Esophagus muscularis mucosa (tissue), 4 donors: ENCODE measurements at regions not wholly inside any gene's neighbourhood (a gene's known extent, or its start where the extent isn't known, plus 50 kb on each side); places are given as distances from the start of the nearest gene placed in this dataset.

ENCODE experiments used
- DNase-seq: peaks from one replicate; pipeline ENCODE4 v3.0.0-alpha.2; 2017; ENCODE audit errors: extremely low spot score
- H3K27ac ChIP-seq, 4 donors: fragments of 200-600 bp; sonication (generic); replicated peaks in 1 of 4; 1 replicate in 3 of 4; 2 replicates in 1 of 4; pipeline ENCODE4 v1.5.1; 2016 to 2019; ENCODE audit warnings: mild to moderate bottlenecking in 1 of 4
- H3K27me3 ChIP-seq, 4 donors: fragments of 200-600 bp; sonication (generic); one replicate each; pipeline versions ENCODE4 v1.5.1 to v1.6.0; 2016 to 2019
- H3K36me3 ChIP-seq, 4 donors: fragments of 200-600 bp; sonication (generic); one replicate each; pipeline ENCODE4 v1.5.1; 2016 to 2019
- H3K4me1 ChIP-seq, 4 donors: fragments of 200-600 bp; sonication (generic); one replicate each; pipeline ENCODE4 v1.5.1; 2016 to 2019
- H3K4me3 ChIP-seq, 4 donors: fragments of 200-600 bp; sonication (generic); 1 replicate in 2 of 4; 2 replicates in 2 of 4; pipeline ENCODE4 v1.5.1; 2016 to 2019; ENCODE audit warnings: mild to moderate bottlenecking in 4 of 4, moderate library complexity in 1 of 4
- H3K9me3 ChIP-seq, 4 donors: fragments of 200-600 bp; sonication (generic); 1 replicate in 3 of 4; 2 replicates in 1 of 4; pipeline ENCODE4 v1.5.1; 2016 to 2019
- CTCF ChIP-seq, 3 experiments: fragments of 200-600 bp in 2 of 3; fragments of 450-650 bp in 1 of 3; sonication (generic) in 2 of 3; IDR thresholded peaks; one replicate each; pipeline ENCODE4 v1.5.1; 2017 to 2019; ENCODE audit warnings: antibody characterized with exemption in 3 of 3, mild to moderate bottlenecking in 2 of 3, moderate library complexity in 1 of 3
- EP300 ChIP-seq: sonication (generic); formaldehyde crosslinking; IDR thresholded peaks from one replicate; pipeline ENCODE4 v1.6.1; 2017; ENCODE audit warnings: antibody characterized with exemption
- POLR2A ChIP-seq: fragments of 450-650 bp; IDR thresholded peaks from one replicate; pipeline ENCODE4 v1.6.1; 2017; ENCODE audit warnings: antibody characterized with exemption, moderate library complexity, mild to moderate bottlenecking, low read depth
- POLR2AphosphoS5 ChIP-seq, 2 donors: sonication (generic); formaldehyde crosslinking; IDR thresholded peaks; one replicate each; pipeline ENCODE4 v1.6.1; 2017; ENCODE audit warnings: antibody characterized with exemption in 2 of 2
- WGBS: methylation state at CpG from one replicate; pipeline ENCODE4 v1.1.5; 2018; 5-methylcytosine and 5-hydroxymethylcytosine counted together
- intact Hi-C: fragments of 100-400 bp; cut with DNase I; formaldehyde crosslinking; loops from one replicate; pipeline ENCODE4 v1.15.1; 2023

- Histone ChIP-seq H3K27ac (no peak overlapping the region), H3K4me1 (peaks cover 0 to 10% (median 0%) of the 10 kb centered on the region in 4 donors), H3K36me3 (no peaks in the 10 kb centered on the region), H3K27me3 (no peaks in the 10 kb centered on the region), H3K9me3 (no peaks in the 10 kb centered on the region), H3K4me3 (no peak overlapping the region)
- no peak for DNase-seq
- TF ChIP-seq POLR2A: no peak
- TF ChIP-seq CTCF (IDR thresholded peaks at IDR 0.05): no peak
- TF ChIP-seq POLR2AphosphoS5 (IDR thresholded peaks at IDR 0.05): no peak
- no peak for TF ChIP-seq EP300
- 80% methylated on average over 2 of the region's 2 CpGs for WGBS
- intact Hi-C loops: no loop called here
These were observed 116.2 kb upstream of the PRL start for GRCh38 chr6:22412994-22413393.

GRCh38 chr6:22413681-22414311 lies 117.0 kb upstream of the PRL start:
- no peaks in the 10 kb centered on the region for H3K27me3 ChIP-seq
- no peak for DNase-seq
- TF ChIP-seq CTCF (IDR thresholded peaks at IDR 0.05) (no peak), POLR2A (no peak), POLR2AphosphoS5 (IDR thresholded peaks at IDR 0.05) (no peak), EP300 (no peak)
- H3K4me1 ChIP-seq: peaks cover 0 to 10% (median 0%) of the 10 kb centered on the region in 4 donors
- H3K9me3 ChIP-seq: peaks cover 0 to 6% (median 3%) of the 10 kb centered on the region in 4 donors
- WGBS: 39% methylated on average over 6 of the region's 6 CpGs
- no peak overlapping the region for H3K27ac ChIP-seq
- intact Hi-C loops: no loop called here
- H3K4me3 ChIP-seq: peak overlapping the region in 2 of 4 donors; percentile 1 to 9
- no peaks in the 10 kb centered on the region for H3K36me3 ChIP-seq

GRCh38 chr6:22418714-22419113 lies 121.9 kb upstream of the PRL start:
- no peak overlapping the region for H3K27ac ChIP-seq
- intact Hi-C loops: no loop called here
- peaks cover 0 to 8% (median 0%) of the 10 kb centered on the region in 4 donors for H3K4me1 ChIP-seq
- DNase-seq: no peak
- no peaks in the 10 kb centered on the region for H3K27me3 ChIP-seq
- no peak overlapping the region for H3K4me3 ChIP-seq
- H3K9me3 ChIP-seq: peaks cover 0 to 16% (median 4%) of the 10 kb centered on the region in 4 donors
- TF ChIP-seq CTCF (IDR thresholded peaks at IDR 0.05): no peak
- no peak for TF ChIP-seq POLR2AphosphoS5 (IDR thresholded peaks at IDR 0.05)
- no peak for TF ChIP-seq EP300
- no peak for TF ChIP-seq POLR2A
- H3K36me3 ChIP-seq: no peaks in the 10 kb centered on the region
- 90% methylated on average over 1 of the region's 1 CpG for WGBS

GRCh38 chr6:22421198-22421597 lies 124.4 kb upstream of the PRL start:
- Histone ChIP-seq H3K4me1 (no peaks in the 10 kb centered on the region), H3K9me3 (peaks cover 0 to 16% (median 4%) of the 10 kb centered on the region in 4 donors), H3K4me3 (no peak overlapping the region), H3K27me3 (no peaks in the 10 kb centered on the region), H3K36me3 (no peaks in the 10 kb centered on the region), H3K27ac (no peak overlapping the region)
- WGBS: 75% methylated on average over 2 of the region's 2 CpGs
- TF ChIP-seq CTCF (IDR thresholded peaks at IDR 0.05) (no peak), EP300 (no peak), POLR2A (no peak), POLR2AphosphoS5 (IDR thresholded peaks at IDR 0.05) (no peak)
- no peak for DNase-seq
- intact Hi-C loops: no loop called here

- no peak for DNase-seq
- 100% methylated on average over 2 of the region's 2 CpGs for WGBS
- intact Hi-C loops: no loop called here
- H3K4me1 ChIP-seq: no peaks in the 10 kb centered on the region
- no peak overlapping the region for H3K4me3 ChIP-seq
- no peaks in the 10 kb centered on the region for H3K27me3 ChIP-seq
- no peaks in the 10 kb centered on the region for H3K36me3 ChIP-seq
- no peak for TF ChIP-seq POLR2A
- no peak for TF ChIP-seq EP300
- TF ChIP-seq POLR2AphosphoS5 (IDR thresholded peaks at IDR 0.05): no peak
- TF ChIP-seq CTCF (IDR thresholded peaks at IDR 0.05): no peak
- no peak overlapping the region for H3K27ac ChIP-seq
- peaks cover 0 to 10% (median 0%) of the 10 kb centered on the region in 4 donors for H3K9me3 ChIP-seq
These were observed 127.4 kb upstream of the PRL start for GRCh38 chr6:22424196-22424595.
